HG03457 (cell line): ENCODE measurements at regions not wholly inside any gene's neighbourhood (a gene's known extent, or its start where the extent isn't known, plus 50 kb on each side); places are given as distances from the start of the nearest gene placed in this dataset.
A peak's percentile ranks its signal among the peaks of the same experiment; 100 is the strongest.
"Not testable (repeated sequence)": the region's sequence is repeated elsewhere in the genome, so short reads cannot be mapped to it uniquely, and the experiment has no call there.

Experiments
- ATAC-seq: cut with Tn5 transposase; IDR thresholded peaks from one replicate; pipeline ENCODE4 v1.9.1; 2021; ENCODE audit warnings: moderate number of reproducible peaks; ENCODE audit not compliant: unreplicated experiment

DNA sequence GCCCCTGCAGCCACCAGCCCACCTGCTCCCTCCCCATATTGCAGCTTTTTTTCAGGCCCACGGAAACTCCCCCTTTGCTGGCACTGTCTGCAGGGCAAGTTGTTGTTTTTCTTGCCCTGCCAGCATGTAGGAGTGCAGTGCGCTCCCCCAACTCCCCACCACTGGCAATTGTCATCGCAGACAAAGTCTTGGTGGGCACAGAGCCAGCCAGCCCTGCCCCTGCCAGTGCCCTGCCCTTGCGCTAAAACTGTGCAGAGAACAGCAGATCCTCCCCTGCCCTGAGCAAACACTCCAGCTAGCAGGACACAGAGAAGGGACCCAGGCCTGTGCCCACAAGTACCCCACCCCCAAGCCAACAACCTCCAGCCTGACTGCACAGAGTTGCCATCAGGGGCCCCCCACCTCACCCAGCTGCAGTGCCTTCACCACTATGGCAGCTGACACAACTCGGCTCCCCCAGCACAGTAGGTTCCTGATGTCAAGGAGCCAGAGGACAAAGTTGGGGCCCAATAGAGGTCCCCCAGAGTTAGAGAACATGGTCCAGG is 158.1 kb upstream of the ARHGAP42 start:
- no peak for ATAC-seq

DNA sequence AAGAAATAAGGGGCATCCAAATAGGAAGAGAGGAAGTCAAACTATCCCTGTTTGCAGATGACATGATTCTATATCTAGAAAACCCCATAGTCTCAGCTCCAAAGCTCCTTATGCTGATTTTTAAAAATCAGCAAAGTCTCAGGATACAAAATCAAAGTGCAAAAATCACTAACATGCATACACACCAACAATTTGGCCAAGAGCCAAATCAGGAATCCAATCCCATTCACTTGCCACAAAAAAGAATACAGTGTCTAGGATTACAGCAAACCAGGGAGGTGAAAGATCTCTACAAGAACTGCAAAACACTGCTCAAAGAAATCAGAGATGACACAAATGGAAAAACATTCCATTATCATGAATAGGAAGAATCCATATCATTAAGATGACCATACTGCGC is 155.8 kb upstream of the ARHGAP42 start:
- ATAC-seq, result not testable (repeated sequence)

- no peak for ATAC-seq
These were observed 150.1 kb upstream of the ARHGAP42 start for GRCh38 chr11:100536979-100537378.

DNA sequence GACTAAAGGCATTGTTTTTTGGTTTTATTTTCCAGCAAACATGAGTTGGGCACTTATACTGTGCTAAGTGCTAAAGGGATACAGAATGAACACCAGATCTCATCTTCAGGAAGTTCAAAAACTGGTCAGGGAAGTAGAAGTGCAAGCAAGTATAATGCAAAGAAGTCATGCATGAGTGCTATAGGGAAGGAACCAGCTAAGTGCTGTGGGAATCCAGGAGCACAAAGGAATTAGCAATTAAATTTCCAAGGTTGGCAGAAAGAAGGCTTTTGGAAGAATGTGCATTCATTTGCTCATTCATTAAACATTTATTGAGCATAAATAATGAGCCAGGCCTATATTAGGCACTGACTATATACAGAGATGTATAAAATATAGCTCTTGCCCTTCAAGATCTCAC is 143.7 kb upstream of the ARHGAP42 start:
- no peak for ATAC-seq

DNA sequence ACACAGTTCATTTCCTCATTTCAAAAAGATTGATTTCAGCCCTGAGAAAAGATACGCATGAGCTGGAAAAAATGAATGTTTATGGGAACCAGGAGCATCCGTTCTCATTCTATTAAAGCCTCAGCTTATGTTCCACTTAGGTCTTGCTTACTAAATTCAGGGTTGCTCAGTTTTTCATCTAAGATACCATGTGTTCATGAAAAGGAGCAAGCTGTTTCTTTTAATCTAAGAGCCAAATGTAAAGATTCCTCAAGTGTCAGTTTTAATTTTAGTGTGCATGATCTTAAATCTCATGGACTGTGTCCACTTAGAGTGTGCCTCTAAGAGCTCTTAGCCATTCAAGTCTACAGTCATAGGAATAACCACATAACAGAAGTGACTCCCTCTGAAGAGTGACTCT is 141.5 kb upstream of the ARHGAP42 start:
- ATAC-seq, result no peak

- ATAC-seq, result no peak
These were observed 141.1 kb upstream of the ARHGAP42 start for GRCh38 chr11:100545970-100546369.

- no peak for ATAC-seq
These were observed 140.4 kb upstream of the ARHGAP42 start for GRCh38 chr11:100546714-100547113.

DNA sequence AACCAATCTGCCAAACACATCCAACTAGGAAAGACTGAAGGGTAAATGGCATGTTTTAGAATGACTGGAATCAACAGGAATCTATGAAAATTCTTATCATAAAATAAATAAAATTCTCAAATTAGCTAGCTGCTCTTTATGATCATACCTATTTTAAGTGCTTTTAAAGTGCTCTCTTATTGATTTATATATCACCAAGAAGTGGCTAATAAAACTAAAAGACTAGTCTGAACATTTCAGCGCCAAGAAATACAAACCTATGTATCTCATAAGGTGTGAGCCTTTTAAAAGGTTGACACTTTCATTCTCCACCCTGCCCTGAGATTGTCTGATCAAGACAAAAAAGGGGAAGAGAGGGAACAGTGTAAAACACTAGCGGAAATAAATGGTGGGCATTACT is 136.8 kb upstream of the ARHGAP42 start:
- ATAC-seq, result no peak

DNA sequence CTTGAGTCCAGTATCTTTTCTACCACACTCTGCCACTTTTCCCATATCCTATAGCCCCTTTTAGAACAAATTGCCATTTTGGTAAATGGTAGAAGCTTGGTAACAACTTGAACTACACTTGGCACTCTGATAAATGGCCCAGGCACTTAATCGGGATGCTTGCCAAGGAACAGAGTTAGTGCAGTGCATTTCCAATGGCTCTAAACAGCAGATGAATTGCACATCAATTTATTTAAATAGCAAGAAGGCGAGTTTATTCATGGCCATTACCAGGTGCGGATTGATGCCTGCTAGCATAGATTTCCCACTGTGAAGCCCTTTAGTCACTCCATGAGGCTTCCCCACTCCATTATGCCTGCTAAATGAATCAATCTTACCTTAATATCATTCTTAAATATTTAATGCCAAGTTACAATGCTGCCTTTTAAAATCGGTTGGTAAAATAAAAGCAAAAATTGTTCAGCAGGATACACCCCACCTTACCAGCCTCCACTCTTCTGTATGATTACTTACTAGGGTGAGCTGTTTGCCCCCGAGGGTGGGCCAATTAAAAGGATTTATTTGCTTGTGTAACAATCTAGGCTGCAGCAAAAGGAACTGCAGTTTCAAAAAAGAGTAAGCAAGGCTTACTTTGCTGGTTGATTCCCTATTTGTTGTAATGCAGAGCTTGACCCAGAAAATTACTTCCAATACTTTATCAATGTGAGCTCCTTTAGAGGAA is 136.0 kb upstream of the ARHGAP42 start:
- no peak for ATAC-seq

DNA sequence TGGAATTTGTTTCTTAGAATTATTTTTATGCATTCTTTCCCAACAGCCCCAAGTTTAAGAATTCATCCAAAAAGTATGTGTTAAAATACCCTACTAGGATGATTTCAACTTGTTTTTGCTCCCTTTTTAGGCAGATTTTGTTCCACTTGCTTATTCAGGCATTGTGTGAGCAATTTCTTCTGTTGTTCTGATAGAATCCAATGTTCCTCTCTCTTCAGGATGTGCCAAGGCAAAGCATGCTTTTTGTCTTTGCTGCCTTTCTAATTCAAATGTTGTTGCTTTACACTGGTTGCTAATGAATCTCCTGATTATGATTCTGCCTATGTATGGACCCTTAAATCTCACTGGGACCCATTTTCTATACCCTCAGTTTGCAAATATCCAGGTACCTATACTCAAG is 131.2 kb upstream of the ARHGAP42 start:
- ATAC-seq, result no peak

GRCh38 chr11:100556781-100557180 is 130.3 kb upstream of the ARHGAP42 start:
- no peak for ATAC-seq

DNA sequence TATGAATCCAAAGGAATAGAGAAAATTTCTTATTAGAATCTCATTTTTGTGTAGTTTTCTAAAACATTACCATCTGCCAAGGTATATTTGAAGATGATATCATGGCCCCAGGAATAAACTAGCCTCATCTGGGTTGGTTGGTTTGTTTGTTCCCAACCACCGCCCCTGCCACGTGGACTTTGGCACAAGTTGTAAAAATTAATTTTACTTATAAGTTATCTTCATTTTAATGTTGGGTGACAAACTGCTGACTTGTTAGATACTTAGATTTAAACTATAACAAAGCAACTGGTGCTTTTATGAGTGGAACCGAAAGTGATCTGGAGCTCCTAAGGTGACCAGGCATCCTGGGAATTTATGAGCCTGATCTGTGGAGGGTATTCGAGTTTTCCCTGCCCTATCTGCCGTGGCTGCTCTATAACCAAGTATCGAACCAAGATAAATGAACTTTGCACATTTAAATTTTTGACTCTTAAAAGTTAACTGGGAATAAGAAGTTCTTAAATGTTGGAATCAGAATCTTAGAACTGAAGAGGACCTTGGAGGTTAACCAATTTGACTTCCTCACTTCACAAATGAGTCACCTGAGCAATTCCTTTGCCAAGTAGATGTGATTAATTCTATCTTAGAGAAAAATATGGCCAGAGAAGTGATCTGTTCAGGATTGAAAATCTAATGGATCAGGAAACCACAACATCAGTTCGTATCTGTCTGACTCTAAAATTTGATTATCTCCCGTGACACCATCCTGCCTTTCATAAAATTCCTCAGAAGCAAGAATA is 129.1 kb upstream of the ARHGAP42 start:
- no peak for ATAC-seq

DNA sequence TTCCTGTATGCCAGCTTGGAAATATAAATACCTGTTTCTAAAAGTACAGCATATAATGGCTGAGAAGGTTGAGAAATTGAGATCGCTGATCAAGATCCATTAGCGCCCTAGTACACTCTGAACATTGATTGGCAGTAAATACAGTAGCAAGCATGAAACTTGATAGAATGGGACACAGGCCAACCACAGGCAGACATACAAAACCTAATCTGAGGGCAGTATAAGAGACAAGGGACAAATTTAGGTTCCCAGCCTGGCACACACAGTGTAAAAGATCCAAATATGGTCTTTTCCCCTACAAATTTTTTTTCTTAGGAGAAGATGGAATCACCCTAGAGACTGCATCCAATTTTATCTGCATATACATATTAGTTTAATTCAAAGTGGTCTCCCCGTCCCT is 126.5 kb upstream of the ARHGAP42 start:
- ATAC-seq, result no peak

GRCh38 chr11:100561323-100561722 is 125.8 kb upstream of the ARHGAP42 start:
- no peak for ATAC-seq

DNA sequence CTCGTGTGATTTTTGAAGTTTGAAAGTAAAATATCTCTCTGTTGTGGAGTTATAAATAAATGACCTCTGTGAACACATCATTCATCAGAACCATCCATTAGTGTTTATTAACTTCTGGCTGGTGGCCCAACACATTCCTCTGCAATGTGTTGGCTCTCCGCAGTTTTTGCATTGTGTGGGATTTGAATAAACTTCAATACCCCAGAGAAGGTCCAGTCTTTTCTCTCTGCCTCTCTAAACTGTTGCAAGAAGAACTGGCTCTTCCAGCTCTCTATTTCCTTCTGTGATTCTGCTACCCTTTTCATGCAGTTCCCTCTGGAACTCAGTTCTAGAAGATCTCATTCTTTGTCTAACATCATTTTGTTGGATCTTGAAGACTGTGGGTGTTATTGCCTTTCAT is 125.0 kb upstream of the ARHGAP42 start:
- ATAC-seq, result no peak

DNA sequence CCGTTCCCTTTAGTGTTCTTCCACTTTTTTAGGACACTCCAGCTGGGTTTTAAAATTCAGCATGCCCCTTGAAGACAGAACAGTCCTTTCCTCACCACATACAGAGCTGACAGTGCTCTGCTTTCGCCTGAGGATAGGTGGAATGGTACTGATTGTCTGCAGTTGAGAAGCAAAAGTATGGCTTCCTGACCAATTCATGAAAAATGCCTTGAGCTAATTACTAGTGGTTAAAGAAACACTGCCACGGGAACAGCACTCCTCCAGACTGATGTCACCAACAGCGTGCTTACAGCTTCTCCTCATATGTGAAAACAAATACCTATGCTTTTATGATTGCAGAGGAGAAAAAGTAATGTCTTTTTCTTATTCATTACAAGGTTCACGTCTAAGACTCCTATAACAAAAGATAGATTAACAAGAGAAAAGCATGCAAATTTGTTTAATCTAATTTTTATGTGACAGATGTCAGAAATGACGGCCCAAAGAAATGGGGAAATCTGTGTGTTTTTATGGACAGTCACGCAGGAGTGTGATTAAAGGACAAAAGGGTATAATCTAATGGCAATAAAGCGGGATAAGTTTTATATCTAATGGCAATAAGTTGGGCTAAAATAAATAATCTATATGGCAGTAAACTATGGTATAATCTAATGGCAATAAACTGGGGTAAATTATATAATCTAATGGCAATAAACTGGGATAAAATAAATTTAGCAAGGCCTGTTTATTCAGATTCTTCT is 123.4 kb upstream of the ARHGAP42 start:
- no peak for ATAC-seq

GRCh38 chr11:100573911-100574513 is 113.1 kb upstream of the ARHGAP42 start:
- no peak for ATAC-seq

GRCh38 chr11:100574894-100575769 is 112.0 kb upstream of the ARHGAP42 start:
- ATAC-seq, result no peak

DNA sequence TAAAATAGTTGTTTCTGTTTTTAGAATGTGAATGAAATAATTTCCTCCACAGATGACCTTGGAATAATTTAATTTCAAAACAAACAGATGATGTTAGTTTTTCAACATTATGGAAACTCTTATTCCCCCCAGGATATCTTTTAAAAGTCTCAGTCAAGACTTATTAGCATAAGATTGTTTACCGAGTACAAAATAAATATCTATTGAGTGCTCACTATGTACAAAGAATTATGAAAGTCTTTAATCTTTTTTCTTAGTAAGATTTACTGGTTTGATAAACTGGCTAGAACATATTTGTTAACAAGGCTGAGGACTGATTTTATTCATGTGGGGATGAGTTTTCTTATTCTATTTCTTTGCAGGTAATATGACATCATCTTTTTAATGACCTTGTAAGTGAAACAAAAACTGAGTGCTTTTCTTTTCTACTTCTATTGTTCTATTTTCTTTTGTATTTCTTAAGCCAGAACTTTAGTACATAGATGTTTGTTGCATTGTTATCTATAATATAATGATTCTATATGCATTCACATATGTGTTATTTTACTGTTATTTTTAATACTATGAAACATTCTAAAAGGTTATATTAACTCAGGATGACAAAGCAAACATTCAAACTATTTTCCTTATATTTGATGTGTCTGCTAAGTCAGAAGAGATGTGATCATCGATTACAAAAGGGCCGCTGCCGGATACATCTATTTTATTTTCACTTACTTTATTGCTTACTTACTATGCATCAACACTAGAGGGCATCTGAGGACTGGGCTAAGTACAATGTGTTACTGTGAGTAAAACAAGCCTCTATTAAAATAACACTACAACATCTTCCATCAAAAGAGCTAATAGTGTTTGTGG is 111.0 kb upstream of the ARHGAP42 start:
- ATAC-seq, result peak; percentile 85
